Suprapubic skin (tissue), 4 donors: ENCODE measurements at regions not wholly inside any gene's neighbourhood (a gene's known extent, or its start where the extent isn't known, plus 50 kb on each side); places are given as distances from the start of the nearest gene placed in this dataset.
"Not testable (repeated sequence)": the region's sequence is repeated elsewhere in the genome, so short reads cannot be mapped to it uniquely, and the experiment has no call there.

Experiments used
- DNase-seq, 2 donors: peaks; one replicate each; pipeline ENCODE4 v3.0.0-alpha.2; 2019; ENCODE audit warnings: low spot score in 2 of 2
- H3K27ac ChIP-seq: fragments of 200-600 bp; sonication (generic); one replicate; pipeline ENCODE4 v1.5.1; 2019
- H3K27me3 ChIP-seq: fragments of 200-600 bp; sonication (generic); one replicate; pipeline ENCODE4 v1.5.1; 2019
- H3K36me3 ChIP-seq: fragments of 200-600 bp; sonication (generic); one replicate; pipeline ENCODE4 v1.5.1; 2019
- H3K4me1 ChIP-seq: fragments of 200-600 bp; sonication (generic); one replicate; pipeline ENCODE4 v1.5.1; 2019
- H3K4me3 ChIP-seq: fragments of 200-600 bp; sonication (generic); one replicate; pipeline ENCODE4 v1.5.1; 2019; ENCODE audit warnings: mild to moderate bottlenecking
- H3K9me3 ChIP-seq: fragments of 200-600 bp; sonication (generic); one replicate; pipeline ENCODE4 v1.5.1; 2019
- EP300 ChIP-seq: sonication (generic); formaldehyde crosslinking; IDR thresholded peaks from one replicate; pipeline ENCODE4 v1.6.1; 2017; ENCODE audit warnings: antibody characterized with exemption
- POLR2A ChIP-seq, 2 donors: fragments of 450-650 bp; IDR thresholded peaks; one replicate each; pipeline ENCODE4 v1.6.1; 2017; ENCODE audit warnings: antibody characterized with exemption in 2 of 2, mild to moderate bottlenecking in 2 of 2, moderate library complexity in 2 of 2
- POLR2AphosphoS5 ChIP-seq, 3 donors: sonication (generic); formaldehyde crosslinking; IDR thresholded peaks; one replicate each; pipeline ENCODE4 v1.6.1; 2017; ENCODE audit warnings: antibody characterized with exemption in 3 of 3
- WGBS: methylation state at CpG from one replicate; pipeline ENCODE4 v1.1.5; 2018; 5-methylcytosine and 5-hydroxymethylcytosine counted together
- TF ChIP-seq, protein P1 (sequence below), 2 donors: fragments of 200-600 bp in 1 of 2; fragments of 450-650 bp in 1 of 2; sonication (generic) in 1 of 2; IDR thresholded peaks; one replicate each; pipeline ENCODE4 v1.5.1; 2016 to 2019; ENCODE audit warnings: antibody characterized with exemption in 2 of 2, mild to moderate bottlenecking in 1 of 2, moderate library complexity in 1 of 2

DNA sequence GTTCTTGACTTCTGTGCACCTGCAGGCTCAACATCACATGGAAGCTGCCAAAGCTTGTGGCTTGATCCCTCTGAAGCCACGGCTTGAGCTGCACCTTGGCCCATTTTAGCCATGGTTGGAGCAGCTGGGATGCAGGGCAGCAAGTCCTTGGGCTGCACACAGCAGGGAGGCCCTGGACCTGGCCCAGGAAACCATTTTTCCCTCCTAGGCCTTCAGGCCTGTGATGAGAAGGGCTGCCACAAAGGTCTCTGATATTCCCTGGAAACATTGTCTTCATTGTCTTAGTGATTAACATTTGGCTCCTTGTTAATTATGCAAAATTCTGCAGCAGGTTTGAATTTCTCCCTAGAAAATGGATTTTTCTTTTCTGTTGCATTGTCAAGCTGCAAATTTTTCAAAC is 394.1 kb upstream of the FAR2 start:
- Histone ChIP-seq H3K4me1 (no peaks in the 10 kb centered on the region), H3K36me3 (no peaks in the 10 kb centered on the region), H3K27ac (no peak overlapping the region), H3K4me3 (no peak overlapping the region), H3K27me3 (no peaks in the 10 kb centered on the region), H3K9me3 (no peaks in the 10 kb centered on the region)
- TF ChIP-seq, protein P1, sequence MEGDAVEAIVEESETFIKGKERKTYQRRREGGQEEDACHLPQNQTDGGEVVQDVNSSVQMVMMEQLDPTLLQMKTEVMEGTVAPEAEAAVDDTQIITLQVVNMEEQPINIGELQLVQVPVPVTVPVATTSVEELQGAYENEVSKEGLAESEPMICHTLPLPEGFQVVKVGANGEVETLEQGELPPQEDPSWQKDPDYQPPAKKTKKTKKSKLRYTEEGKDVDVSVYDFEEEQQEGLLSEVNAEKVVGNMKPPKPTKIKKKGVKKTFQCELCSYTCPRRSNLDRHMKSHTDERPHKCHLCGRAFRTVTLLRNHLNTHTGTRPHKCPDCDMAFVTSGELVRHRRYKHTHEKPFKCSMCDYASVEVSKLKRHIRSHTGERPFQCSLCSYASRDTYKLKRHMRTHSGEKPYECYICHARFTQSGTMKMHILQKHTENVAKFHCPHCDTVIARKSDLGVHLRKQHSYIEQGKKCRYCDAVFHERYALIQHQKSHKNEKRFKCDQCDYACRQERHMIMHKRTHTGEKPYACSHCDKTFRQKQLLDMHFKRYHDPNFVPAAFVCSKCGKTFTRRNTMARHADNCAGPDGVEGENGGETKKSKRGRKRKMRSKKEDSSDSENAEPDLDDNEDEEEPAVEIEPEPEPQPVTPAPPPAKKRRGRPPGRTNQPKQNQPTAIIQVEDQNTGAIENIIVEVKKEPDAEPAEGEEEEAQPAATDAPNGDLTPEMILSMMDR (IDR thresholded peaks at IDR 0.05), result no peak
- no peak for DNase-seq
- WGBS, result 60% methylated on average over 1 of the region's 1 CpG

DNA sequence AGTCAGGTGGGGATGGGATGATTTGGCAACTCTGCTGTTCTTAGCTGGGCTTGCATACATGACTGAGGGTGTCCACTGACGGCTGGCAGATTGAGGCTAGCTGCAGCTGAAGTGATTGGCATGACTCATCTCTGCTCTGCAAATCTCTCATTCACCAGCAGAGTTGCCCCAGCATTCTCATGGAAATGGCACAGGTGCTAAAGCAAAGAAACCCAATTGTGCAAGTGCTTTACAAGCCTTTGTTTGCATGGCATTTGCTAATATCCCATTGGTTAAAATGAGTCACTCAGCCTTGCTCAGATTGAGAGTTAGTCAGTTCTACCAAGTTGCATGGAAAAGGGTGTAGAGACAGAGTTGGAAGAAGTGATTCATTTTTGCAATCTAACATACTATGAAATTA is 389.7 kb upstream of the FAR2 start:
- WGBS, result 81% methylated on average over 1 of the region's 1 CpG
- Histone ChIP-seq H3K9me3 (no peaks in the 10 kb centered on the region), H3K36me3 (no peaks in the 10 kb centered on the region), H3K4me3 (no peak overlapping the region), H3K4me1 (no peaks in the 10 kb centered on the region), H3K27ac (no peak overlapping the region), H3K27me3 (no peaks in the 10 kb centered on the region)
- TF ChIP-seq POLR2A (IDR thresholded peaks at IDR 0.05) (no peak), EP300 (no peak), POLR2AphosphoS5 (IDR thresholded peaks at IDR 0.05) (no peak)
- TF ChIP-seq, protein P1 (IDR thresholded peaks at IDR 0.05), result no peak
- DNase-seq, result no peak

DNA sequence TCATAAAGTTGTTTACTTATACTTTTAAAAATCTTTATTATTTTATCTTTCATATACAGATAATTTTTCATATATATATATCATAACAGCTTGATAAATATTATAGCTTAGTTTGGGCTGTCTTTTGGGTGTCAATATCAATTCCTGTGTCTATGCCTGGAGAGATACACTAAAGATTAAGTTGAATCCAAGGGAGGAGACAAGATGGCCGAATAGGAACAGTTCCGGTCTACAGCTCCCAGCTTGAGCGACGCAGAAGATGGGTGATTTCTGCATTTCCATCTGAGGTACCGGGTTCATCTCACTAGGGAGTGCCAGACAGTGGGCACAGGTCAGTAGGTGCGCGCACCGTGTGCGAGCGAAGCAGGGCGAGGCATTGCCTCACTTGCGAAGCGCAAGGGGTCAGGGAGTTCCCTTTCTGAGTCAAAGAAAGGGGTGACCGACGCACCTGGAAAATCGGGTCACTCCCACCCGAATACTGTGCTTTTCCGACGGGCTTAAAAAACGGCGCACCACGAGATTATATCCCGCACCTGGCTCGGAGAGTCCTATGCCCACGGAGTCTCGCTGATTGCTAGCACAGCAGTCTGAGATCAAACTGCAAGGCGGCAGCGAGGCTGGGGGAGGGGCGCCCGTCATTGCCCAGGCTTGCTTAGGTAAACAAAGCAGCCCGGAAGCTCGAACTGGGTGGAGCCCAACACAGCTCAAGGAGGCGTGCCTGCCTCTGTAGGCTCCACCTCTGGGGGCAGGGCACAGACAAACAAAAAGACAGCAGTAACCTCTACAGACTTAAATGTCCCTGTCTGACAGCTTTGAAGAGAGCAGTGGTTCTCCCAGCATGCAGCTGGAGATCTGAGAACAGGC is 388.8 kb upstream of the FAR2 start:
- DNase-seq, H3K27me3 ChIP-seq, H3K4me3 ChIP-seq, H3K4me1 ChIP-seq, H3K9me3 ChIP-seq, H3K27ac ChIP-seq, H3K36me3 ChIP-seq: not testable (repeated sequence)
- 95% methylated on average over 32 of the region's 33 CpGs for WGBS

DNA sequence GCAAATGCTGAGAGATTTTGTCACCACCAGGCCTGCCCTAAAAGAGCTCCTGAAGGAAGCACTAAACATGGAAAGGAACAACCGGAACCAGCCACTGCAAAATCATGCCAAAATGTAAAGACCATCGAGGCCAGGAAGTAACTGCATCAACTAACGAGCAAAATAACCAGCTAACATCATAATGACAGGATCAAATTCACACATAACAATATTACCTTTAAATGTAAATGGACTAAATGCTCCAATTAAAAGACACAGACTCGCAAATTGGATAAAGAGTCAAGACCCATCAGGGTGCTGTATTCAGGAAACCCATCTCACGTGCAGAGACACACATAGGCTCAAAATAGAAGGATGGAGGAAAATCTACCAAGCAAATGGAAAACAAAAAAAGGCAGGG is 387.2 kb upstream of the FAR2 start:
- H3K27me3 ChIP-seq, H3K27ac ChIP-seq, H3K9me3 ChIP-seq, H3K4me3 ChIP-seq, H3K4me1 ChIP-seq, H3K36me3 ChIP-seq, DNase-seq: not testable (repeated sequence)
- WGBS, result 92% methylated on average over 5 of the region's 5 CpGs

DNA sequence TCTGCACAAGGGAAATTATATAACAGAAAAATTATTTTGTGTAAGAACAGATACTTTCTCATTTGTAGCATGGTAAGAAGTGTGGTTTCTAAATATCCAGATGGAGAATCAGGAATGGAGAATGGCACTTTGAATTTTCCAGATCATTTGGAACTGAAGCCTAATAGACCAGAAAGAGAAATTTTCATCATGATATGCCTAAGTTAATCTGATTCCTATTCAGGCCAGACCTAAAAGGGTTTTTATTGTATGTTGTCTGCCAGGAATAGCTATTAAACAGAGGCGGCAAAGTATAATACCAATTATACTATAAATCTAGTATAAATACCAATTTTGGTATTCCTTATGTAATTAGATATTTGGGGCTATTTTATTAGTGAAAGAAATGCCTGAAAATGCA is 382.7 kb upstream of the FAR2 start:
- WGBS, result 92% methylated on average over 1 of the region's 1 CpG
- Histone ChIP-seq H3K4me1 (no peaks in the 10 kb centered on the region), H3K9me3 (no peaks in the 10 kb centered on the region), H3K4me3 (no peak overlapping the region), H3K27ac (no peak overlapping the region), H3K36me3 (no peaks in the 10 kb centered on the region), H3K27me3 (no peaks in the 10 kb centered on the region)
- DNase-seq, result no peak
- TF ChIP-seq POLR2AphosphoS5 (IDR thresholded peaks at IDR 0.05) (no peak), POLR2A (IDR thresholded peaks at IDR 0.05) (no peak), EP300 (no peak)
- TF ChIP-seq, protein P1 (IDR thresholded peaks at IDR 0.05), result no peak

DNA sequence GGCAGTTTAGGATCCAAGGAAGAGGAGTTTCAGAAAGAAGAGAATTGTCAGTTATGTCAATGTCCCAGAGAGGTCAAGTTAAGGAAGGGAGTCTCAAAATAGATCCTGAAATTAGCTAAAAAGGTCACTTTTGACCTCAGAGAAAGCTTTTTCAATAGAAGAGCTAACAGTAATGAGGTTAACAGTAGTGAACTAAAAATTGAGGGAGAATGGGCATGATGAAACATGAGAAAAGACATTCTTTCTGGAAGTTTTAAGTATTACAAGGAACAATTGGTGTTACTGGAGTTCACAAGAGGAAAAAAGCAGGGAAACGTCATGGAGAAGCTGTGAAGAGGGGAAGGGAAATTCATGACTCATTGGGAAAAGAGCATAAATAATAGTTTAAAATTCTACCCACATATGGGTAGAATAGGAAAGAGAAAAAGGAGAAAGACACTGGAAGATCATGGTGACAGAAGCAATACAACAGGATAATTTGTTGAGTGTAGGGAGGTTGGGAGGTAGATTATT is 381.2 kb upstream of the FAR2 start:
- Histone ChIP-seq H3K27ac (no peak overlapping the region), H3K4me3 (no peak overlapping the region), H3K27me3 (no peaks in the 10 kb centered on the region), H3K4me1 (no peaks in the 10 kb centered on the region), H3K36me3 (no peaks in the 10 kb centered on the region), H3K9me3 (no peaks in the 10 kb centered on the region)
- no peak for TF ChIP-seq POLR2AphosphoS5 (IDR thresholded peaks at IDR 0.05)
- WGBS, result 30% methylated on average over 1 of the region's 1 CpG
- no peak for DNase-seq

DNA sequence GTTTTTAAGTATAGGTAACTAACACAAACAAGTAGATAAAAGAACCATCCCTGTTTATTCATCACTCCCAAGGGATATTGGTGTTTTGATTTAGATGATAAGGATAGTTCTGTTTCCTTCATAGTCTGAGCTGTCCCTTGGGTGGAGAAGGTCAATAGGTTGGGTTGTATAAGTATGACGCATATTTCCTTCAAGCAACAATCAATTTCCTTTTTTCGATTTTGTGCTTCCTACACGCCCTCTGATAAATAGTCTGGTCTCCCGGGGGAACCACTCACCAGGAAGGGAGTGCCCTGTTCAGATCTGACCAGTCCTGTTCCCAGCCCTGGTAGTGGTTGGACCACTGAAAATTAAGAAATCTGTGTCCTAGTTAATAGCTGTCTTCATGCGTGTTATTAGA is 378.8 kb upstream of the FAR2 start:
- TF ChIP-seq POLR2AphosphoS5 (IDR thresholded peaks at IDR 0.05), result no peak
- TF ChIP-seq POLR2A (IDR thresholded peaks at IDR 0.05), result no peak
- TF ChIP-seq EP300, result no peak
- TF ChIP-seq, protein P1 (IDR thresholded peaks at IDR 0.05), result no peak
- DNase-seq, result no peak
- WGBS, result 70% methylated on average over 5 of the region's 5 CpGs
- no peaks in the 10 kb centered on the region for H3K27me3 ChIP-seq
- no peak overlapping the region for H3K4me3 ChIP-seq
- no peak overlapping the region for H3K27ac ChIP-seq
- H3K36me3 ChIP-seq, result no peaks in the 10 kb centered on the region
- no peaks in the 10 kb centered on the region for H3K9me3 ChIP-seq
- no peaks in the 10 kb centered on the region for H3K4me1 ChIP-seq
